Adrenal gland (tissue), 9 donors: ENCODE measurements at regions not wholly inside any gene's neighbourhood (a gene's known extent, or its start where the extent isn't known, plus 50 kb on each side); places are given as distances from the start of the nearest gene placed in this dataset.

Source experiments
- DNase-seq, 7 donors: peaks; one replicate each; pipeline ENCODE4 v3.0.0-alpha.2; 2019 to 2020
- H3K27ac ChIP-seq, 5 donors: fragments of 200-600 bp; sonication (generic) in 4 of 5; 1 replicate in 3 of 5; 2 replicates in 2 of 5; pipeline versions ENCODE4 v1.5.1 to v1.8.0; 2016 to 2020; ENCODE audit warnings: mild to moderate bottlenecking in 1 of 5
- H3K27me3 ChIP-seq: fragments of 200-600 bp; 2 replicates; pipeline ENCODE4 v1.8.0; 2021
- H3K36me3 ChIP-seq, 2 donors: fragments of 200-600 bp; replicated peaks in 1 of 2; 1 replicate in 1 of 2; 2 replicates in 1 of 2; pipeline versions ENCODE4 v1.5.1 to v1.8.0; 2018 to 2022
- H3K4me1 ChIP-seq, 2 donors: fragments of 200-600 bp; replicated peaks in 1 of 2; 1 replicate in 1 of 2; 2 replicates in 1 of 2; pipeline versions ENCODE4 v1.5.1 to v1.8.0; 2018 to 2021
- H3K4me3 ChIP-seq, 4 donors: fragments of 200-600 bp; sonication (generic) in 3 of 4; one replicate each; pipeline ENCODE4 v1.5.1; 2016 to 2018
- H3K9me3 ChIP-seq, 3 donors: fragments of 200-600 bp; sonication (generic) in 1 of 3; replicated peaks in 1 of 3; 1 replicate in 2 of 3; 2 replicates in 1 of 3; pipeline versions ENCODE4 v1.5.1 to v1.8.0; 2016 to 2021
- POLR2A ChIP-seq, 2 donors: fragments of 450-650 bp; IDR thresholded peaks; one replicate each; pipeline ENCODE4 v1.6.1; 2017; ENCODE audit warnings: antibody characterized with exemption in 2 of 2, mild to moderate bottlenecking in 2 of 2, moderate library complexity in 1 of 2
- WGBS, 4 donors: extraction: QIAGEN DNeasy Blood & Tissue Kit in 2 of 4; methylation state at CpG; one replicate each; pipeline versions ENCODE4 v1.1.5 to v1.1.7; 2013 to 2017; 5-methylcytosine and 5-hydroxymethylcytosine counted together
- intact Hi-C, 2 donors: fragments of 100-400 bp; cut with DNase I; formaldehyde crosslinking; loops; one replicate each; pipeline versions ENCODE4 v1.14.1 to v1.15.0; 2022 to 2023
- TF ChIP-seq, protein P1 (sequence below), 6 experiments: fragments of 450-650 bp in 4 of 6; fragments of 200-600 bp in 2 of 6; sonication (generic) in 1 of 6; IDR thresholded peaks; 1 replicate in 5 of 6; 2 replicates in 1 of 6; pipeline versions ENCODE4 v1.5.1 to v1.8.0; 2016 to 2021; ENCODE audit warnings: antibody characterized with exemption in 6 of 6, mild to moderate bottlenecking in 2 of 6, moderate library complexity in 1 of 6
- donor health status: healthy with polysubstance abuse.
- donor health status: Bipolar disorder and iron deficiency.
- donor health status: DM: yes; HTN: yes; CAD: no.
- donor health status: DM: no; HTN: no; CAD: no.
- donor health status: DM: no; HTN: no; CAD: no.

- WGBS, 4 donors = 67 to 75% (median 73%) methylated on average over 4 of the region's 4 CpGs
Measured at GRCh38 chr10:35722636-35723035, 80.5 kb upstream of the FZD8 start.

DNA sequence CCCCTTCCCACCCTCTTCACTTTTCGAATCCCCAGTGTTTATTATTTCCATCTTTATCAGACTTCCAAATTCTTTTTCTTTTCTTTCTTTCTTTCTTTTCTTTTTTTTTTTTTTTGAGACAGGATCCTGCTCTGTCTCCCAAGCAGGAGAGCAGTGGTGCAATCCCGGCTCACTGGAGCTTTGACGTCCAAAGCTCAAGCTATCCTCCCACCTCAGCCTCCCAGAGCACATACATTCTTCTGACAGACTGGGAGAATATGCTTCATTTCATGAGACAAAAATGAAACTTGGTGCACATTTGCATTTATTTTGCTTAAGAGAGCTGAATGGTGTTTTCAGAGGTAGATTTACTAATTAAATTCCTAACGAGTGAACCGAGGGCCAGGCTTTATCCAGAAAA lies 80.1 kb upstream of the FZD8 start:
- H3K9me3 ChIP-seq = no peaks in the 10 kb centered on the region
- TF ChIP-seq, protein P1, sequence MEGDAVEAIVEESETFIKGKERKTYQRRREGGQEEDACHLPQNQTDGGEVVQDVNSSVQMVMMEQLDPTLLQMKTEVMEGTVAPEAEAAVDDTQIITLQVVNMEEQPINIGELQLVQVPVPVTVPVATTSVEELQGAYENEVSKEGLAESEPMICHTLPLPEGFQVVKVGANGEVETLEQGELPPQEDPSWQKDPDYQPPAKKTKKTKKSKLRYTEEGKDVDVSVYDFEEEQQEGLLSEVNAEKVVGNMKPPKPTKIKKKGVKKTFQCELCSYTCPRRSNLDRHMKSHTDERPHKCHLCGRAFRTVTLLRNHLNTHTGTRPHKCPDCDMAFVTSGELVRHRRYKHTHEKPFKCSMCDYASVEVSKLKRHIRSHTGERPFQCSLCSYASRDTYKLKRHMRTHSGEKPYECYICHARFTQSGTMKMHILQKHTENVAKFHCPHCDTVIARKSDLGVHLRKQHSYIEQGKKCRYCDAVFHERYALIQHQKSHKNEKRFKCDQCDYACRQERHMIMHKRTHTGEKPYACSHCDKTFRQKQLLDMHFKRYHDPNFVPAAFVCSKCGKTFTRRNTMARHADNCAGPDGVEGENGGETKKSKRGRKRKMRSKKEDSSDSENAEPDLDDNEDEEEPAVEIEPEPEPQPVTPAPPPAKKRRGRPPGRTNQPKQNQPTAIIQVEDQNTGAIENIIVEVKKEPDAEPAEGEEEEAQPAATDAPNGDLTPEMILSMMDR (IDR thresholded peaks at IDR 0.05) = no peak
- no peak for TF ChIP-seq POLR2A (IDR thresholded peaks at IDR 0.05)
- H3K4me1 ChIP-seq = no peaks in the 10 kb centered on the region
- H3K27ac ChIP-seq = no peak overlapping the region
- no peak overlapping the region for H3K4me3 ChIP-seq
- H3K36me3 ChIP-seq = no peaks in the 10 kb centered on the region
- intact Hi-C loops = no loop called here
- no peaks in the 10 kb centered on the region for H3K27me3 ChIP-seq
- DNase-seq = no peak
- WGBS, 4 donors = 68 to 86% (median 82%) methylated on average over 5 of the region's 5 CpGs

More at GRCh38 chr10:35722636-35723035, 80.5 kb upstream of the FZD8 start:
- DNase-seq = no peak
- Histone ChIP-seq H3K4me1 (no peaks in the 10 kb centered on the region), H3K9me3 (no peaks in the 10 kb centered on the region), H3K27ac (no peak overlapping the region), H3K27me3 (no peaks in the 10 kb centered on the region), H3K36me3 (no peaks in the 10 kb centered on the region), H3K4me3 (no peak overlapping the region)
- TF ChIP-seq POLR2A (IDR thresholded peaks at IDR 0.05) = no peak
- intact Hi-C loops = no loop called here

DNA sequence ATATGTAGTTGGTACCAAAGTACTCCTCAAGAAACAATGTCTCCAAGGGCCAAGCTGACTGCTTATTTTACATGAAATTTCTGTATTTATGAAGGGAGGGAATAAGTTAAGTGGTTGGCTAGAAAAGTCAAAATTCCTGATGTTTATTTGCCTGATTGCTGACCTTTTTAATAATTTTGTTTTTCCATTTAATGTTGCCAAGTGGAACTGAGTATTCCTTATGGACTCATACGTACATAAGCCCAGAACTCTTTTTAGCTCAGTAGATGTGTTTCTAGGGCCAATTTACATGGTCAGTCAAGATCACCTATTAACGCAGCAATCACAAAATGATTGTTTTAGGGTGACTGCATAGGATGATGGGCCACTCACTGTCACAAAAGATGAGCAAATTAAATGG lies 78.3 kb upstream of the FZD8 start:
- TF ChIP-seq, protein P1 (IDR thresholded peaks at IDR 0.05) = no peak
- no peak for TF ChIP-seq POLR2A (IDR thresholded peaks at IDR 0.05)
- Histone ChIP-seq H3K4me3 (no peak overlapping the region), H3K9me3 (no peaks in the 10 kb centered on the region), H3K27ac (no peak overlapping the region), H3K4me1 (no peaks in the 10 kb centered on the region), H3K27me3 (no peaks in the 10 kb centered on the region), H3K36me3 (no peaks in the 10 kb centered on the region)
- intact Hi-C loops = no loop called here
- DNase-seq = no peak
- WGBS, 4 donors = 59 to 79% (median 77%) methylated on average over 2 of the region's 2 CpGs

DNA sequence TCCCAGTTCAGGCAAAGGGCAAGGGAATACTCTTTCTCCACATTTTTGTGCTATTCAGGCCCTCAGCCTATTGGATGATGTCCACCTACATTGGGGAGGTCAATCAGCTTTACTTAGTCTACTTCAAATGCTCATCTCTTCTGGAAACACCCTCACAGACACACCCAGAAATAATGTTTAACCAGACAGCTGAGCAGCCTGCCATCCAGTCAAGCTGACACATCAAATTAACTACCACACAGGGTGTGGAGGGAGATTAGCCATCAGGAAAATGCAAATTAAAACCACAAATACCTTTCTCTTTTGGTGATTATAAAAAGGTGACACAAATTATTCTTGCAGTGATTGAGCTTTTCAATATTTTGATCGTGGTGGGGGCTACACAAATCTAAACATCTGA lies 74.7 kb upstream of the FZD8 start:
- 66 to 86% (median 74%) methylated on average over 1 of the region's 1 CpG for WGBS, 4 donors
- no peak for DNase-seq
- Histone ChIP-seq H3K9me3 (no peaks in the 10 kb centered on the region), H3K4me3 (no peak overlapping the region), H3K4me1 (no peaks in the 10 kb centered on the region), H3K27me3 (no peaks in the 10 kb centered on the region), H3K36me3 (no peaks in the 10 kb centered on the region), H3K27ac (no peak overlapping the region)
- TF ChIP-seq POLR2A (IDR thresholded peaks at IDR 0.05) = no peak
- TF ChIP-seq, protein P1 (IDR thresholded peaks at IDR 0.05) = no peak
- intact Hi-C loops = no loop called here

GRCh38 chr10:35712486-35712885 lies 70.4 kb upstream of the FZD8 start:
- no peak overlapping the region for H3K27ac ChIP-seq
- H3K36me3 ChIP-seq = no peaks in the 10 kb centered on the region
- 50 to 72% (median 65%) methylated on average over 3 of the region's 3 CpGs for WGBS, 4 donors
- H3K9me3 ChIP-seq = no peaks in the 10 kb centered on the region
- no peaks in the 10 kb centered on the region for H3K27me3 ChIP-seq
- TF ChIP-seq, protein P1 (IDR thresholded peaks at IDR 0.05) = no peak
- no peak for TF ChIP-seq POLR2A (IDR thresholded peaks at IDR 0.05)
- no peak overlapping the region for H3K4me3 ChIP-seq
- intact Hi-C loops = no loop called here
- no peaks in the 10 kb centered on the region for H3K4me1 ChIP-seq
- no peak for DNase-seq
